ENCODE measurements at regions not wholly inside any gene's neighbourhood (a gene's known extent, or its start where the extent isn't known, plus 50 kb on each side); places are given as distances from the start of the nearest gene placed in this dataset.

DNA sequence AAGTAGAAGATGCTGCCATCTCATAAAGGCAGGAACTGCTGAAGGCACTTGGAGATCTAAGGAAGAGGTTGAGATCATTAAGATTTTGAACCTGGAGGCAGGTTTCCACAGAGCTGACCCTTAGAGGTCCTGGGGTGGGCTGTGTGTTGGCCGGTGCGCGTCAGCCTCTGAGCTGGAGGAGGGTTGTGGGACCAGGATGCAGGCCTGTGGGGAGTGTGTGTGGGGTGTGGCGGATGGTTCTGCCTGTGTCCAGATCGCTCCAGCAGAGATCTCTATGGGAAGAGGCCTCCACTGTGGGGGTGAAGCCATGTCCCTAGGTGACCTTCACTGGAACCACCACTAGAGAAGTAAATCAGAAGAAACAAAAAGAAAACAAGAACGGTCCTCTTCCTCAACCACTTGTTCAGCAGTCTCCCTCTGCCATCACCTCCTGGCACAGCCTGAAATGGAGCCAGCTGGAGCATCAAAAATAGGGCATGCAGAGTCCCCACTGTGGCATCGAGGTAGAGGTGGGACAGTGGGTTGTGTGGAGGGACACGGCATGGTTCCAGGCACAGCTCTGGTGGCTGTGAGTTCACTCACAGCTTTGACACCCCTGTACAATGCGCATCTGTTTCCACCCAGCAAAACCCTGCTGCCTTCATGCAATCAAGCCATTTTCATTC, 453.8 kb downstream of the TCERG1L start:
- Histone ChIP-seq H3K4me1 (ENCODE audit: control insufficient read depth, insufficient read depth, low read length) (no peaks in the 10 kb centered on the region), H3K36me3 (ENCODE audit: control insufficient read depth, insufficient read depth, low read length) (no peaks in the 10 kb centered on the region), H3K27ac (ENCODE audit: low read length) (no peak overlapping the region), H3K4me3 (ENCODE audit: low read length) (no peak overlapping the region), H3K27me3 (ENCODE audit: control insufficient read depth, insufficient read depth, low read length) (no peaks in the 10 kb centered on the region), H3K9me3 (ENCODE audit: control insufficient read depth, low read depth, low read length) (no peaks in the 10 kb centered on the region)
- no CpG with 5 or more reads among the region's 9 CpGs for WGBS (ENCODE audit: insufficient coverage, low lambda C conversion rate)
- DNase-seq: no peak

DNA sequence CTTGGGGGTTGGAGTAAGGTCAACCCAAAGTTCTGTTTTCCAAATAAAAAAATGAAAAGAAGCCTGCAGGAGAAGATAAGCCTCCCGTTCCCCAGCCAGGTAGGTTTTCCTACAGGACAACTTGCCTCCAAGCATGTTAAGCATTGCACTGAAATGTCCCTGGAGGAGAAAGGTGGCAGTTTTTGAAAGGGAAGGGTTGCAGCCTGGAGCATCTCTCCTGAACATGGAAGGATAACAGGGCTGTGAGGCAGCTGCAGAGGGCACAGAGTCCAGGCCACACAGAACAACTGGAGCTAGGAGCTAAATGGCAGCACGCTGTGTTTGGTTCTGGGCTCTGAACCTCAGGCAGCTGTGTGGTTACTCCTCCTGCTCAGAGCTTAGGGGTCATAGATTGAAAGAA, 452.9 kb downstream of the TCERG1L start:
- Histone ChIP-seq H3K4me3 (ENCODE audit: low read length) (no peak overlapping the region), H3K9me3 (ENCODE audit: control insufficient read depth, low read depth, low read length) (no peaks in the 10 kb centered on the region), H3K4me1 (ENCODE audit: control insufficient read depth, insufficient read depth, low read length) (no peaks in the 10 kb centered on the region), H3K36me3 (ENCODE audit: control insufficient read depth, insufficient read depth, low read length) (no peaks in the 10 kb centered on the region), H3K27me3 (ENCODE audit: control insufficient read depth, insufficient read depth, low read length) (no peaks in the 10 kb centered on the region), H3K27ac (ENCODE audit: low read length) (no peak overlapping the region)
- no CpG with 5 or more reads among the region's 2 CpGs for WGBS (ENCODE audit: insufficient coverage, low lambda C conversion rate)
- DNase-seq: no peak

DNA sequence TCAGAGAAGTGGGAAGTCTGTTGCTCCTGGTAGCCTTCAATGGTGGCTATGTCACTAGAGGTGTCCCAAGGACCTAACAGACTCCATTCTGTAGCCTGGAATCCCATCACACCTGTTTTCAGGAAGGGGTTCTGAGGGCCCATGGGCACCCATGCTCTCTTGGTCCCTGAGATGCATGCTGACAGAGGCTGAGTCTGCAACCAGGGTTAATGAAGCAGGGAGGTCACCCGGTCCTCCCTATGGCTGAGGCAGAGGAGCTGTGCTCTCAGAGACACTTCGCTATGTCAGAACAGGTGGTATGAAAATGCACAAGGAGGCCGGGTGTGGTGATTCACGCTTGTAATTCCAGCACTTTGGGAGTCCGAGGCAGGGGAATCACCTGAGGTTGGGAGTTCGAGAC, 452.1 kb downstream of the TCERG1L start:
- H3K27me3 ChIP-seq (ENCODE audit: control insufficient read depth, insufficient read depth, low read length): no peaks in the 10 kb centered on the region
- WGBS (ENCODE audit: insufficient coverage, low lambda C conversion rate): no CpG with 5 or more reads among the region's 6 CpGs
- H3K36me3 ChIP-seq (ENCODE audit: control insufficient read depth, insufficient read depth, low read length): no peaks in the 10 kb centered on the region
- no peak for DNase-seq
- no peaks in the 10 kb centered on the region for H3K9me3 ChIP-seq (ENCODE audit: control insufficient read depth, low read depth, low read length)
- no peaks in the 10 kb centered on the region for H3K4me1 ChIP-seq (ENCODE audit: control insufficient read depth, insufficient read depth, low read length)
- H3K4me3 ChIP-seq (ENCODE audit: low read length): no peak overlapping the region
- H3K27ac ChIP-seq (ENCODE audit: low read length): no peak overlapping the region

DNA sequence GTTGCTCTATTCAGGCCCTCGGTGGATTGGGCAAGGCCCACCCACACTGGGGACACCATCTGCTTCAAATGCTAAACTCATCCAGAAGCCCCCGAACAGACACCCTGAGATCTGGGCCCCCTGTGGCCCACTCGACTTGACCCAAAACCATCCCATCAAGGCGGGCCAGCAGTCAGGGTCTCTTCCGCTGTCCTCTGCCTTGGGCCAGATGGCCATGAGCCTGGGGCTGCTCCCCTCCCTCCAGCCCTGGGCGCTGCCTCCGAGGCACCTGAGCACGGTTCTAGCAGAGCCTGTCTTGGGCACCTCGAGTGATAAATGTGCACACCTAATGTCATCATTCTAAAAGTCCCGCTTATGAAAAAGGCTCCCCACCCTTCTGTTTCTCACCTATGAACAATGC, 449.4 kb downstream of the TCERG1L start:
- Histone ChIP-seq H3K4me1 (ENCODE audit: control insufficient read depth, insufficient read depth, low read length) (no peaks in the 10 kb centered on the region), H3K27me3 (ENCODE audit: control insufficient read depth, insufficient read depth, low read length) (no peaks in the 10 kb centered on the region), H3K4me3 (ENCODE audit: low read length) (no peak overlapping the region), H3K9me3 (ENCODE audit: control insufficient read depth, low read depth, low read length) (no peaks in the 10 kb centered on the region), H3K36me3 (ENCODE audit: control insufficient read depth, insufficient read depth, low read length) (no peaks in the 10 kb centered on the region), H3K27ac (ENCODE audit: low read length) (no peak overlapping the region)
- DNase-seq: no peak
- 100% methylated on average over 1 of the region's 10 CpGs for WGBS (ENCODE audit: insufficient coverage, low lambda C conversion rate)

DNA sequence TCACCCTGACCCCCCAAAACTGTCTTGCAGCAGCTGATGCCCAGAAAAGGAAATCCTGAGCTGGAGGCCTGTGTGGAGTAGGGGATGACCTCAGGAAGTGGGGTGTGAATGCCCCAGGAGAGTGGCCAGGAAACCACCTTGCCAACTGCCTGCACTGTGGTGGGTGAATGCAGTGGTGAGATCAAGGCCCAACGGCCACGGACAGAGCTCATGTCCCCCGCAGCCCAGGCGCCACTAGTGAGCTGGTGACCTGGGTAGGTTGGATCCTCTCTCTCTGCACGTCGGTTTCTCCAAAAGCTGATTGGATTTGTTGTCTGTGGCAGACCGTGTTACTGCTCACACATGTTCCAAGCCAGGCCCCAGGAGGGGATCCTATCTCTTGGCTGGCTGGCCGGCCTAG, 448.9 kb downstream of the TCERG1L start:
- no CpG with 5 or more reads among the region's 8 CpGs for WGBS (ENCODE audit: insufficient coverage, low lambda C conversion rate)
- Histone ChIP-seq H3K9me3 (ENCODE audit: control insufficient read depth, low read depth, low read length) (no peaks in the 10 kb centered on the region), H3K4me1 (ENCODE audit: control insufficient read depth, insufficient read depth, low read length) (no peaks in the 10 kb centered on the region), H3K27me3 (ENCODE audit: control insufficient read depth, insufficient read depth, low read length) (no peaks in the 10 kb centered on the region), H3K27ac (ENCODE audit: low read length) (no peak overlapping the region), H3K4me3 (ENCODE audit: low read length) (no peak overlapping the region), H3K36me3 (ENCODE audit: control insufficient read depth, insufficient read depth, low read length) (no peaks in the 10 kb centered on the region)
- no peak for DNase-seq

DNA sequence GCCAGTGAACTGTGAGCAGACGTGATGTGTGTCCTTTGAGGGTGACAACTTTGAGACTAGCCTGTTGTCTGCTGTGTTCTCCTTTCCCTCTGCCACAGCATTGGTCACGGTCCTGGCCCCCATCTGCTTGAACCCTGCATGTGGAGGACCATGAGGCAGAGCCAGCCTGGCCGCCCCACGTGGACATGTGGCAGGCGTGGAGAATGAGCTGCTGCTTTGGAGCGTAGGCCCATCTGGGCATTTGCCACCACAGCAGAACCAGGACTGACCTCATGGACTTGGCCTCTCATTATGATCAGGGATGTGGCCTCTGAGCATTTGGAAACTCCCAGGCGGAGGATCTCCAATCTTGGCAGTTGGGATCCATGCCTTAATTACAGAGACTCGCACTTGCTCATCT, 448.5 kb downstream of the TCERG1L start:
- Histone ChIP-seq H3K9me3 (ENCODE audit: control insufficient read depth, low read depth, low read length) (no peaks in the 10 kb centered on the region), H3K36me3 (ENCODE audit: control insufficient read depth, insufficient read depth, low read length) (no peaks in the 10 kb centered on the region), H3K27me3 (ENCODE audit: control insufficient read depth, insufficient read depth, low read length) (no peaks in the 10 kb centered on the region), H3K27ac (ENCODE audit: low read length) (no peak overlapping the region), H3K4me3 (ENCODE audit: low read length) (no peak overlapping the region), H3K4me1 (ENCODE audit: control insufficient read depth, insufficient read depth, low read length) (no peaks in the 10 kb centered on the region)
- no peak for DNase-seq
- WGBS (ENCODE audit: insufficient coverage, low lambda C conversion rate): no CpG with 5 or more reads among the region's 8 CpGs

DNA sequence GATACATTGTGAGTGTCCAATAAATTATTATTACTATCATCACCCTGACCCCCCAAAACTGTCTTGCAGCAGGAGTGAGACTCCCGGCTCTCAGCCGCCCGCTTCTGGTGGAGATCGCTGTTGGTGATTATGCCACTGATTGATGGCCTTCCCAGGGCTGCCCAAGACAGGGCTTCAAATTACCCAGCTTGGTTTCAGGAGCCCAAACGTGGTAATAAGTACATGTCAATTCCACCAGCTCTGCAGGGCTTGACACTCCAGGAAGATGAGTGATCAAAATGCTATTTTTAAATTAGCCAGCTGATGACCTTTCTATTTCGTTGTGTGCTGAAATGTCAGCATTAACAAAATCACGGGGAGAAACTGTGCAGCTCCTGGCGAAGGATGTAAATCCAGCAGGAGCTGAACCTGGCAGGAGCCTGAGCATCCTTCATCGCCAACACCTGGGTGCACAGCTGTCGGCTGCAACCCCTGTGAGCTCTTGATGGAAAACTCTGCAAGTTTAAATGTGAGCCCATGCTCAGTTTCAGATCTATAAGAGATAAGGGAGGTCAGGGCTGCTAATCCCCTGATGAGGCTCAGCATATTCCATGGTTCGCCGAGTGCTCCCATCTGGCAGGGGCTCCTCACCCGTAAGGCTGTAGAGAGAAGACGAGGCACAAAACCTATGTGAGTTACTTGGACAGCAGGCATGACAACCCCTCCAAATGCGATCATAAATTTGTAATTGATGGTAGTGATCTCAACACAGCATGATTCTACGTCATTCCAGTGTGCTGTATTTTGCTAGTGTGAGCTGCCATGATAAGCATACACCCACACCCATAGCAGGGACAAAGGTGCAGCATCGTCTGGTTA, 446.3 kb downstream of the TCERG1L start:
- Histone ChIP-seq H3K27ac (ENCODE audit: low read length) (no peak overlapping the region), H3K27me3 (ENCODE audit: control insufficient read depth, insufficient read depth, low read length) (no peaks in the 10 kb centered on the region), H3K4me3 (ENCODE audit: low read length) (no peak overlapping the region), H3K9me3 (ENCODE audit: control insufficient read depth, low read depth, low read length) (no peaks in the 10 kb centered on the region), H3K4me1 (ENCODE audit: control insufficient read depth, insufficient read depth, low read length) (no peaks in the 10 kb centered on the region), H3K36me3 (ENCODE audit: control insufficient read depth, insufficient read depth, low read length) (no peaks in the 10 kb centered on the region)
- no peak for DNase-seq
- no CpG with 5 or more reads among the region's 17 CpGs for WGBS (ENCODE audit: insufficient coverage, low lambda C conversion rate)

DNA sequence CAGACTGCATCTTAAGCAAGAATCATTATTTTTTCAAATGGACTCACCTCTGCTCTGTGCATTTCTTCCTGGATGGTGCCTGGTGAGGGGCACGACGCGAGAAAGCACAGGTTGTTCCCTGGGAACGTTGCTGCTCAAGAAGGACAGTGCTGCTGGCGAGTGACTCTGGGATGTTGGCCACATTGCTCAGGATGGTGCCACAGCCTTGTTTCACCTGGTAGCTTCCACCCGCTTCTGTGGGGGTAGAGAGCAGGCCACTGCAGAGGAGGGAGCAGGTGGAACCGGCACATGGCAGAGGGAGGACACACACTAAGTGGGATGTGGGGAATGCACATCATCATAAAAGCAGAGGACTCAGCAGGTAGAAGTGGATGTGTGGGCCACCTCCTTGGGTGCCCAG, 444.7 kb downstream of the TCERG1L start:
- no peak for DNase-seq
- WGBS (ENCODE audit: insufficient coverage, low lambda C conversion rate): no CpG with 5 or more reads among the region's 7 CpGs
- Histone ChIP-seq H3K4me3 (ENCODE audit: low read length) (no peak overlapping the region), H3K4me1 (ENCODE audit: control insufficient read depth, insufficient read depth, low read length) (no peaks in the 10 kb centered on the region), H3K27me3 (ENCODE audit: control insufficient read depth, insufficient read depth, low read length) (no peaks in the 10 kb centered on the region), H3K36me3 (ENCODE audit: control insufficient read depth, insufficient read depth, low read length) (no peaks in the 10 kb centered on the region), H3K9me3 (ENCODE audit: control insufficient read depth, low read depth, low read length) (no peaks in the 10 kb centered on the region), H3K27ac (ENCODE audit: low read length) (no peak overlapping the region)

DNA sequence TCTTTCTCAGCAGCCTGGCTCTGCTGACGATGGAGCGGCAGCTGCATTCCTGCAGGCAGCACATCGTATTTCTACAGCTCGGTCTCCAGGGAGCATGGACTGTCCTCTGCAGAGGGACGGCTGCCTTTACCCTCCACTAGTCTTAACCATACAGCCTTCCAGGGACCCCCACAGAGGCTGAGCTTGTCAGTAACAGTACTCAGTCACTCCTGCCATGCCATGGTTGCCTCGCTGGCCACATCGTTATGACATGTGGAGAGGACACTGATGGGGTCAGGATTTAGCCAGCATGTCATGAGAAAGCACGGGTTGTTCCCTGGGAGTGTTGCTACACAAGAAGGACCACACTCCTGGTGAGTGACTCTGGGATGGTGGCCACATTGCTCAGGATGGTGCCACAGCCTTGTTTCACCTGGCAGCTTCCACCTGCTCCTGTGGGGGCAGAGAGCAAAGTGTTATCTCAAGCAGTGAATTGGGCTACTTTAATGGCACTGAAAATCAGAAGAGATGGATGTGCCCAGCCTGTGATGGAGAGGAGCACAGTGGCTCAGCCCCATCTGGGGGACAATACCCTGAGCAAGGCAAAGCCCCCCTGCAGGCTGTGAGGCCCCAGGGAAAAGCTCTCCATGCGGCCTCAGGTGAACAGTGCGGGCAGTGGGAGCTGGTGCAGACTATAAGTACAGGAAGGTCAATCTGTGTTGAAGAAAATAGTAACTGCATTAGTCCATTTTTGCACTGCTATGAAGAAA, 443.9 kb downstream of the TCERG1L start:
- H3K27me3 ChIP-seq (ENCODE audit: control insufficient read depth, insufficient read depth, low read length): no peaks in the 10 kb centered on the region
- no peaks in the 10 kb centered on the region for H3K9me3 ChIP-seq (ENCODE audit: control insufficient read depth, low read depth, low read length)
- no CpG with 5 or more reads among the region's 10 CpGs for WGBS (ENCODE audit: insufficient coverage, low lambda C conversion rate)
- no peak for DNase-seq
- no peak overlapping the region for H3K27ac ChIP-seq (ENCODE audit: low read length)
- no peaks in the 10 kb centered on the region for H3K36me3 ChIP-seq (ENCODE audit: control insufficient read depth, insufficient read depth, low read length)
- no peak overlapping the region for H3K4me3 ChIP-seq (ENCODE audit: low read length)
- no peaks in the 10 kb centered on the region for H3K4me1 ChIP-seq (ENCODE audit: control insufficient read depth, insufficient read depth, low read length)

DNA sequence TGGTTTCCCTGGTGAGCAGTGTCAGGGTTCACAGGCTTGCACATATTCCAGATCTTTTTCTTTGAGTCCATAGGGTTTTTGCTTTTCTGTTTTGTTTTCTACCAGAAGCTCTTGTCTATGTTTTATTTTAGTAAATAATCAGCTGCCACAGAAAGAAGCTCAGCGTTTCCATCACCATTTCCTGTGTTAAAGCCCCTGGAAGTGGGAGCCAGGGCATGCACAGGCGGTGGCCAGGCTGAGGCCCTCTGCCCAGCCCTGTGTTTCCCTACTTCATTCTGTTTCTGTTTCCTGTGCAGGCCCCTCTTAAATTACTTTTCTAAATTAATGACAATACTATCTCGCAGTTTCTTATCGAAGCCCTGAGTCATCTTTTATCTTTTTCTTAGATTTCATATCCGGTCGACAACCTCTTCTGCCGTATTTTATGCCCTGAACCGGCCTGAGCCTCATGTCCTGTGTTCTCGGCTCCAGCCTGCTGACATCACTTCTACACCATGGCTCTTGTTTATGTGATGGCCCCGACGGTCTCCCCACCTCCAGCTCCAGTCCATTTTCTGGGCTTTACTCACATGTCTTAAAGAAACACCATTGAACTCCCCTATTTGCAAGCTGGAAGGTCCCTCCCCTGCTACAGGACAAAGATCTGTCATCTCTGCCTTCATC, 442.2 kb downstream of the TCERG1L start:
- Histone ChIP-seq H3K36me3 (ENCODE audit: control insufficient read depth, insufficient read depth, low read length) (no peaks in the 10 kb centered on the region), H3K27ac (ENCODE audit: low read length) (no peak overlapping the region), H3K9me3 (ENCODE audit: control insufficient read depth, low read depth, low read length) (no peaks in the 10 kb centered on the region), H3K27me3 (ENCODE audit: control insufficient read depth, insufficient read depth, low read length) (no peaks in the 10 kb centered on the region), H3K4me1 (ENCODE audit: control insufficient read depth, insufficient read depth, low read length) (no peaks in the 10 kb centered on the region), H3K4me3 (ENCODE audit: low read length) (no peak overlapping the region)
- no peak for DNase-seq
- WGBS (ENCODE audit: insufficient coverage, low lambda C conversion rate): 84% methylated on average over 6 of the region's 11 CpGs
